WTC11 (cell line): ENCODE measurements at regions not wholly inside any gene's neighbourhood (a gene's known extent, or its start where the extent isn't known, plus 50 kb on each side); places are given as distances from the start of the nearest gene placed in this dataset.

Experiments used
- ATAC-seq: fragments of 200-7000 bp; cut with Tn5 transposase; 2 replicates; pipeline ENCODE4 v1.10.0; 2021; ENCODE audit warnings: mild to moderate bottlenecking, moderate library complexity
- CTCF ChIA-PET: fragments of 300-600 bp; sonication (Branson Sonifier 250); formaldehyde crosslinking; loops from one replicate; lab custom pipeline; 2021; ENCODE audit warnings: antibody characterized with exemption; lab: Charles Lee
- POLR2A ChIA-PET: fragments of 350-600 bp; sonication (Branson Sonifier 250); formaldehyde crosslinking; loops from one replicate; lab custom pipeline; 2021; ENCODE audit warnings: antibody characterized with exemption; lab: Charles Lee
- DNase-seq: peaks from one replicate; pipeline ENCODE4 v3.0.0; 2021; ENCODE audit warnings: low spot score
- H3K27ac Mint-ChIP-seq: 2 replicates; pipeline ENCODE4 v1.8.0; 2021; ENCODE audit warnings: mixed read lengths
- H3K27me3 Mint-ChIP-seq: 2 replicates; pipeline ENCODE4 v1.8.0; 2021; ENCODE audit warnings: low read depth, mild to moderate bottlenecking, moderate library complexity, mixed read lengths
- H3K36me3 Mint-ChIP-seq: 2 replicates; pipeline ENCODE4 v1.8.0; 2021; ENCODE audit warnings: mixed read lengths
- H3K4me1 Mint-ChIP-seq: 2 replicates; pipeline ENCODE4 v1.8.0; 2022; ENCODE audit warnings: mixed read lengths
- H3K4me3 Mint-ChIP-seq: 2 replicates; pipeline ENCODE4 v1.8.0; 2021; ENCODE audit warnings: mild to moderate bottlenecking, moderate library complexity, mixed read lengths
- H3K9me3 Mint-ChIP-seq: 2 replicates; pipeline ENCODE4 v1.8.0; 2021; ENCODE audit warnings: mixed read lengths
- ARID4B ChIP-seq: sonication (generic); formaldehyde crosslinking; IDR thresholded peaks from 2 replicates; pipeline ENCODE4 v1.8.0; 2023; ENCODE audit warnings: missing genetic modification reagents, mild to moderate bottlenecking, borderline replicate concordance
- E2F5 ChIP-seq: sonication (generic); formaldehyde crosslinking; IDR thresholded peaks from 2 replicates; pipeline ENCODE4 v1.8.1; 2022; ENCODE audit warnings: mild to moderate bottlenecking, moderate library complexity, missing genetic modification reagents
- ESRRA ChIP-seq: sonication (generic); formaldehyde crosslinking; IDR thresholded peaks from 2 replicates; pipeline ENCODE4 v1.8.1; 2022; ENCODE audit warnings: mild to moderate bottlenecking, missing genetic modification reagents, borderline replicate concordance
- FOXJ3 ChIP-seq: sonication (generic); formaldehyde crosslinking; IDR thresholded peaks from 2 replicates; pipeline ENCODE4 v1.9.0; 2021; ENCODE audit warnings: missing genetic modification reagents, mild to moderate bottlenecking, borderline replicate concordance
- FOXP4 ChIP-seq: sonication (generic); formaldehyde crosslinking; IDR thresholded peaks from 2 replicates; pipeline ENCODE4 v1.8.0; 2022; ENCODE audit warnings: mild to moderate bottlenecking, missing genetic modification reagents
- JAZF1 ChIP-seq: fragments of 250-450 bp; sonication (Bioruptor Pico); IDR thresholded peaks from 2 replicates; pipeline ENCODE4 v1.9.0; 2021; ENCODE audit warnings: moderate library complexity, mild to moderate bottlenecking, inconsistent platforms
- MAX ChIP-seq: sonication (generic); formaldehyde crosslinking; IDR thresholded peaks from 2 replicates; pipeline ENCODE4 v1.8.0; 2022; ENCODE audit warnings: mild to moderate bottlenecking, missing genetic modification reagents
- NFE2L1 ChIP-seq: sonication (generic); formaldehyde crosslinking; IDR thresholded peaks from 2 replicates; pipeline ENCODE4 v1.8.1; 2023; ENCODE audit warnings: missing genetic modification reagents
- NR2C2 ChIP-seq: sonication (generic); formaldehyde crosslinking; IDR thresholded peaks from 2 replicates; pipeline ENCODE4 v1.8.0; 2022; ENCODE audit warnings: mild to moderate bottlenecking, missing genetic modification reagents
- PREB ChIP-seq: sonication (generic); formaldehyde crosslinking; IDR thresholded peaks from 2 replicates; pipeline ENCODE4 v1.8.1; 2022; ENCODE audit warnings: mild to moderate bottlenecking, missing genetic modification reagents, moderate library complexity, borderline replicate concordance
- SMAD3 ChIP-seq: sonication (generic); formaldehyde crosslinking; IDR thresholded peaks from 2 replicates; pipeline ENCODE4 v1.8.0; 2022; ENCODE audit warnings: missing genetic modification reagents, mild to moderate bottlenecking, borderline replicate concordance
- SMAD4 ChIP-seq: sonication (generic); formaldehyde crosslinking; IDR thresholded peaks from 2 replicates; pipeline ENCODE4 v1.8.0; 2022; ENCODE audit warnings: mild to moderate bottlenecking, missing genetic modification reagents
- USF2 ChIP-seq: sonication (generic); formaldehyde crosslinking; IDR thresholded peaks from 2 replicates; pipeline ENCODE4 v1.8.1; 2023; ENCODE audit warnings: mild to moderate bottlenecking, missing genetic modification reagents, moderate library complexity
- ZNF281 ChIP-seq: sonication (generic); formaldehyde crosslinking; IDR thresholded peaks from 2 replicates; pipeline ENCODE4 v1.8.0; 2023; ENCODE audit warnings: mild to moderate bottlenecking, missing genetic modification reagents
- ZNF396 ChIP-seq: fragments of 250-450 bp; sonication (Bioruptor Pico); IDR thresholded peaks from 2 replicates; pipeline ENCODE4 v1.8.0; 2021; ENCODE audit warnings: mild to moderate bottlenecking, moderate library complexity, borderline replicate concordance
- ZNF423 ChIP-seq: fragments of 250-450 bp; sonication (Bioruptor Pico); IDR thresholded peaks from 2 replicates; pipeline ENCODE4 v2.1.2; 2022; ENCODE audit warnings: mild to moderate bottlenecking, moderate library complexity
- ZNF671 ChIP-seq: fragments of 250-450 bp; sonication (Bioruptor Pico); IDR thresholded peaks from 2 replicates; pipeline ENCODE4 v1.8.0; 2021; ENCODE audit warnings: mild to moderate bottlenecking

GRCh38 chr6:100217225-100218012 lies 223.4 kb upstream of the MCHR2 start (continued):
- TF ChIP-seq ZNF281 (CRISPR knock-in tag) (no peak), FOXP4 (CRISPR knock-in tag) (no peak), ZNF423 (CRISPR knock-in tag) (no peak)
- TF ChIP-seq, all 79 proteins: peak for 0

- ChIA-PET CTCF (no interaction called here), POLR2A (no interaction called here)
- H3K36me3 Mint-ChIP-seq: no peaks in the 10 kb centered on the region
- no peak overlapping the region for H3K27ac Mint-ChIP-seq
- H3K4me1 Mint-ChIP-seq: no peaks in the 10 kb centered on the region
- H3K4me3 Mint-ChIP-seq: no peak overlapping the region
- TF ChIP-seq SMAD3 (CRISPR knock-in tag) (no peak), FOXJ3 (no peak), ARID4B (no peak), NFE2L1 (CRISPR knock-in tag) (no peak), PREB (CRISPR knock-in tag) (no peak)
- ATAC-seq (no peak), DNase-seq (no peak)
- H3K9me3 Mint-ChIP-seq: no peaks in the 10 kb centered on the region
- no peaks in the 10 kb centered on the region for H3K27me3 Mint-ChIP-seq
Measured at GRCh38 chr6:100216760-100217159, 222.7 kb upstream of the MCHR2 start.

GRCh38 chr6:100212131-100212530 lies 218.1 kb upstream of the MCHR2 start:
- ATAC-seq (no peak), DNase-seq (no peak)
- Mint-ChIP-seq H3K4me3 (no peak overlapping the region), H3K36me3 (no peaks in the 10 kb centered on the region), H3K4me1 (peaks cover 9% of the 10 kb centered on the region), H3K27me3 (no peaks in the 10 kb centered on the region), H3K9me3 (no peaks in the 10 kb centered on the region), H3K27ac (no peak overlapping the region)
- ChIA-PET POLR2A (no interaction called here), CTCF (no interaction called here)
- TF ChIP-seq SMAD4 (CRISPR knock-in tag) (no peak), NR2C2 (CRISPR knock-in tag) (no peak), USF2 (CRISPR knock-in tag) (no peak), ZNF671 (no peak), E2F5 (CRISPR knock-in tag) (no peak), ZNF281 (CRISPR knock-in tag) (no peak), ZNF396 (CRISPR knock-in tag) (no peak), MAX (CRISPR knock-in tag) (no peak), ESRRA (CRISPR knock-in tag) (no peak), JAZF1 (CRISPR knock-in tag) (no peak)
